22Rv1 (cell line): ENCODE measurements at regions not wholly inside any gene's neighbourhood (a gene's known extent, or its start where the extent isn't known, plus 50 kb on each side); places are given as distances from the start of the nearest gene placed in this dataset.

Experiments
- CTCF ChIP-seq: fragments of 450-650 bp; IDR thresholded peaks from 2 replicates; pipeline ENCODE4 v1.5.1; 2017; ENCODE audit warnings: mild to moderate bottlenecking
- ZFX ChIP-seq: fragments of 450-650 bp; IDR thresholded peaks from 2 replicates; pipeline ENCODE4 v1.6.1; 2017; ENCODE audit warnings: antibody characterized with exemption, borderline replicate concordance

GRCh38 chr6:111952274-111952673, 79.0 kb upstream of the FYN start:
- no peak for TF ChIP-seq CTCF
- TF ChIP-seq ZFX = no peak
